Endothelial cell of umbilical vein (primary cell): ENCODE measurements at regions not wholly inside any gene's neighbourhood (a gene's known extent, or its start where the extent isn't known, plus 50 kb on each side); places are given as distances from the start of the nearest gene placed in this dataset.

Experiments used
- BruUV-seq: library from RNA; stranded (reverse); fragments of 400-500 nt; replicated peaks from 2 replicates; lab custom pipeline; 2021; lab: Mats Ljungman, UMichigan
- CTCF ChIA-PET: fragments of 300-600, 350-600 bp; sonication (Branson Sonifier 250); formaldehyde crosslinking; loops from one replicate; lab custom pipeline; 2021; ENCODE audit warnings: antibody characterized with exemption, inconsistent platforms; lab: Charles Lee
- POLR2A ChIA-PET: fragments of 300-600, 350-600 bp; sonication (Branson Sonifier 250); formaldehyde crosslinking; loops from one replicate; lab custom pipeline; 2021; ENCODE audit warnings: antibody characterized with exemption, inconsistent platforms; lab: Charles Lee
- DNase-seq: peaks from one replicate; pipeline ENCODE4 v3.0.0-alpha.2; 2011; ENCODE audit warnings: low read depth, low spot score
- FAIRE-seq: peaks from 2 replicates; lab custom pipeline; 2011; peaks lifted over from hg19 to GRCh38; lab: Jason Lieb, UNC
- H2AFZ ChIP-seq: 2 replicates; pipeline ENCODE4 v1.6.0; 2012; ENCODE audit warnings: low read depth, low read length, control low read depth, inconsistent platforms
- H3K27ac ChIP-seq: 2 replicates; pipeline ENCODE4 v1.5.1; 2011; ENCODE audit warnings: low read depth, mild to moderate bottlenecking, control low read depth, low read length, moderate library complexity; ENCODE audit not compliant: insufficient read depth
- H3K27me3 ChIP-seq, 2 experiments: 2 replicates each; pipeline versions ENCODE4 v1.6.0 to v1.6.1; 2011; ENCODE audit warnings: low read length in 2 of 2, mixed read lengths in 1 of 2; ENCODE audit not compliant: control insufficient read depth in 2 of 2, insufficient read depth in 2 of 2
- H3K36me3 ChIP-seq, 2 experiments: 2 replicates in 1 of 2; 3 replicates in 1 of 2; pipeline ENCODE4 v1.5.1; 2011; ENCODE audit warnings: low read length in 2 of 2, mild to moderate bottlenecking in 1 of 2, moderate library complexity in 1 of 2; ENCODE audit not compliant: control insufficient read depth in 2 of 2, insufficient read depth in 2 of 2; ENCODE audit errors: extremely low read depth in 1 of 2
- H3K4me1 ChIP-seq: 3 replicates; pipeline ENCODE4 v1.5.1; 2011; ENCODE audit warnings: mild to moderate bottlenecking, low read length; ENCODE audit not compliant: control insufficient read depth, insufficient read depth; ENCODE audit errors: extremely low read depth
- H3K4me2 ChIP-seq: 2 replicates; pipeline ENCODE4 v1.6.1; 2011; ENCODE audit warnings: low read length, control low read depth, mixed read lengths; ENCODE audit not compliant: insufficient read depth
- H3K4me3 ChIP-seq, 3 experiments: fragments of 200-600 bp in 1 of 3; sonication (generic), shearing (Covaris generic) in 1 of 3; replicated peaks in 1 of 3; 2 replicates each; pipeline ENCODE4 v1.5.1; 2011 to 2016; ENCODE audit warnings: control low read depth in 3 of 3, low read length in 3 of 3, mild to moderate bottlenecking in 2 of 3, inconsistent platforms in 1 of 3, low read depth in 1 of 3, moderate library complexity in 1 of 3; ENCODE audit not compliant: insufficient read depth in 1 of 3
- H3K79me2 ChIP-seq: 2 replicates; pipeline ENCODE4 v1.6.0; 2012; ENCODE audit warnings: low read length, inconsistent platforms; ENCODE audit not compliant: control insufficient read depth, insufficient read depth
- H3K9ac ChIP-seq: replicated peaks from 2 replicates; pipeline ENCODE3; 2011; ENCODE audit warnings: low read length, control low read depth; ENCODE audit not compliant: insufficient read depth; ENCODE audit errors: extremely low read depth
- H3K9me1 ChIP-seq: replicated peaks from 3 replicates; pipeline ENCODE4 v1.6.0; 2011; ENCODE audit warnings: mild to moderate bottlenecking, low read length; ENCODE audit not compliant: control insufficient read depth, insufficient read depth; ENCODE audit errors: extremely low read depth
- H3K9me3 ChIP-seq: replicated peaks from 2 replicates; pipeline ENCODE4 v1.5.1; 2012; ENCODE audit warnings: low read length, inconsistent platforms; ENCODE audit not compliant: control insufficient read depth, insufficient read depth
- H4K20me1 ChIP-seq: replicated peaks from 2 replicates; pipeline ENCODE3; 2011; ENCODE audit warnings: mild to moderate bottlenecking, low read length; ENCODE audit not compliant: control insufficient read depth, insufficient read depth; ENCODE audit errors: extremely low read depth
- EZH2 ChIP-seq: IDR thresholded peaks from 2 replicates; pipeline ENCODE4 v1.6.1; 2012; ENCODE audit warnings: borderline replicate concordance, low read depth, mild to moderate bottlenecking, moderate library complexity, low read length, inconsistent platforms; ENCODE audit not compliant: severe bottlenecking
- FOS ChIP-seq: IDR thresholded peaks from 2 replicates; pipeline ENCODE4 v1.6.1; 2011; ENCODE audit warnings: mild to moderate bottlenecking, low read length, moderate library complexity, borderline replicate concordance; ENCODE audit not compliant: insufficient read depth
- GATA2 ChIP-seq: IDR thresholded peaks from 2 replicates; pipeline ENCODE4 v1.7.0; 2011; ENCODE audit warnings: low read depth, mild to moderate bottlenecking, moderate library complexity, mixed read lengths, low read length; ENCODE audit not compliant: insufficient read length, insufficient read depth
- JUN ChIP-seq: IDR thresholded peaks from 2 replicates; pipeline ENCODE4 v1.6.1; 2011; ENCODE audit warnings: borderline replicate concordance, low read depth; ENCODE audit not compliant: insufficient read length, insufficient read depth
- MAX ChIP-seq: IDR thresholded peaks from 2 replicates; pipeline ENCODE4 v1.6.1; 2011; ENCODE audit not compliant: insufficient read depth, insufficient read length
- MYC ChIP-seq: IDR thresholded peaks from one replicate; pipeline ENCODE4 v1.6.1; 2011; ENCODE audit warnings: mild to moderate bottlenecking, low read depth, low read length
- POLR2A ChIP-seq: IDR thresholded peaks from 2 replicates; pipeline ENCODE4 v1.6.1; 2012; ENCODE audit warnings: low read depth, mild to moderate bottlenecking, control low read depth, low read length
- POLR2AphosphoS5 ChIP-seq: IDR thresholded peaks from 2 replicates; pipeline ENCODE4 v1.6.1; 2012; ENCODE audit warnings: low read depth, mild to moderate bottlenecking, control low read depth, low read length, moderate library complexity; ENCODE audit not compliant: insufficient read depth
- dilution Hi-C: fragments of 300-500 bp; cut with MboI; formaldehyde crosslinking; loops from one replicate; pipeline ENCODE4 v1.15.0; 2019; ENCODE audit warnings: low sequenced_read_pairs; ENCODE audit not compliant: extremely low pct_ligation_motif_present
- intact Hi-C: fragments of 100-400 bp; cut with micrococcal nuclease; formaldehyde crosslinking; loops from one replicate; pipeline ENCODE4 v1.10.0; 2022
- TF ChIP-seq, protein P1 (sequence below), 2 donors: IDR thresholded peaks; 1 replicate in 1 of 2; 2 replicates in 1 of 2; pipeline ENCODE4 v1.5.1; 2011; ENCODE audit warnings: low read length in 2 of 2, mild to moderate bottlenecking in 2 of 2, moderate library complexity in 2 of 2, control low read depth in 1 of 2, inconsistent platforms in 1 of 2, low read depth in 1 of 2; ENCODE audit not compliant: insufficient read depth in 1 of 2; ENCODE audit errors: extremely low read depth in 1 of 2

GRCh38 chr5:36766981-36767380 lies 109.6 kb upstream of the NIPBL start:
- dilution Hi-C loops (no loop called here), intact Hi-C loops (no loop called here)
- ChIA-PET CTCF (no interaction called here), POLR2A (no interaction called here)
- Histone ChIP-seq H4K20me1 (no peaks in the 10 kb centered on the region), H3K4me2 (no peak overlapping the region), H3K9me3 (no peaks in the 10 kb centered on the region), H3K79me2 (no peaks in the 10 kb centered on the region), H3K27me3 (peaks cover under 1 to 4% of the 10 kb centered on the region in 2 experiments), H3K9ac (no peak overlapping the region), H3K4me3 (no peak overlapping the region), H3K27ac (no peak overlapping the region), H3K4me1 (no peaks in the 10 kb centered on the region), H2AFZ (no peak overlapping the region), H3K9me1 (no peaks in the 10 kb centered on the region), H3K36me3 (no peaks in the 10 kb centered on the region)
- BruUV-seq = no TSS peak
- DNase-seq (no peak), FAIRE-seq (no peak)
- no peak for TF ChIP-seq MAX
- TF ChIP-seq, protein P1, sequence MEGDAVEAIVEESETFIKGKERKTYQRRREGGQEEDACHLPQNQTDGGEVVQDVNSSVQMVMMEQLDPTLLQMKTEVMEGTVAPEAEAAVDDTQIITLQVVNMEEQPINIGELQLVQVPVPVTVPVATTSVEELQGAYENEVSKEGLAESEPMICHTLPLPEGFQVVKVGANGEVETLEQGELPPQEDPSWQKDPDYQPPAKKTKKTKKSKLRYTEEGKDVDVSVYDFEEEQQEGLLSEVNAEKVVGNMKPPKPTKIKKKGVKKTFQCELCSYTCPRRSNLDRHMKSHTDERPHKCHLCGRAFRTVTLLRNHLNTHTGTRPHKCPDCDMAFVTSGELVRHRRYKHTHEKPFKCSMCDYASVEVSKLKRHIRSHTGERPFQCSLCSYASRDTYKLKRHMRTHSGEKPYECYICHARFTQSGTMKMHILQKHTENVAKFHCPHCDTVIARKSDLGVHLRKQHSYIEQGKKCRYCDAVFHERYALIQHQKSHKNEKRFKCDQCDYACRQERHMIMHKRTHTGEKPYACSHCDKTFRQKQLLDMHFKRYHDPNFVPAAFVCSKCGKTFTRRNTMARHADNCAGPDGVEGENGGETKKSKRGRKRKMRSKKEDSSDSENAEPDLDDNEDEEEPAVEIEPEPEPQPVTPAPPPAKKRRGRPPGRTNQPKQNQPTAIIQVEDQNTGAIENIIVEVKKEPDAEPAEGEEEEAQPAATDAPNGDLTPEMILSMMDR (IDR thresholded peaks at IDR 0.05; ENCODE audit: extremely low read depth in 1 of 2, insufficient read depth in 1 of 2, low read depth in 1 of 2, low read length in 2 of 2) = no peak
- TF ChIP-seq POLR2A = no peak
- TF ChIP-seq EZH2 = no peak
- no peak for TF ChIP-seq FOS
- no peak for TF ChIP-seq POLR2AphosphoS5
- no peak for TF ChIP-seq MYC

GRCh38 chr5:36768450-36768849 lies 108.1 kb upstream of the NIPBL start:
- intact Hi-C loops (no loop called here), dilution Hi-C loops (no loop called here)
- ChIA-PET CTCF (interaction anchor here (0.6 to 1.1 kb wide), 5 partner anchors 8 to 503 kb away, joined by 3 to 4 read pairs (median 3); no protein-coding TSS in a partner anchor), POLR2A (no interaction called here)
- no TSS peak for BruUV-seq
- no peak overlapping the region for H3K4me2 ChIP-seq
- H3K27ac ChIP-seq = no peak overlapping the region
- TF ChIP-seq MAX = no peak
- no peak for TF ChIP-seq GATA2
- no peak for TF ChIP-seq JUN
- TF ChIP-seq, protein P1 (IDR thresholded peaks at IDR 0.05; ENCODE audit: extremely low read depth in 1 of 2, insufficient read depth in 1 of 2, low read depth in 1 of 2, low read length in 2 of 2) = no peak
- TF ChIP-seq MYC = no peak
- no peak for TF ChIP-seq POLR2A
- TF ChIP-seq FOS = no peak
- TF ChIP-seq POLR2AphosphoS5 = no peak
- no peaks in the 10 kb centered on the region for H3K9me3 ChIP-seq
- H3K4me3 ChIP-seq = no peak overlapping the region
- H3K79me2 ChIP-seq = no peaks in the 10 kb centered on the region
- no peak for DNase-seq
- H3K9me1 ChIP-seq = no peaks in the 10 kb centered on the region
- no peak overlapping the region for H3K9ac ChIP-seq
- no peak for FAIRE-seq
- H3K4me1 ChIP-seq = no peaks in the 10 kb centered on the region
- H4K20me1 ChIP-seq = no peaks in the 10 kb centered on the region
- H2AFZ ChIP-seq = no peak overlapping the region
- no peaks in the 10 kb centered on the region for H3K36me3 ChIP-seq
- H3K27me3 ChIP-seq = peaks cover 2 to 3% of the 10 kb centered on the region in 2 experiments
